ENCODE measurements at regions not wholly inside any gene's neighbourhood (a gene's known extent, or its start where the extent isn't known, plus 50 kb on each side); places are given as distances from the start of the nearest gene placed in this dataset.

DNA sequence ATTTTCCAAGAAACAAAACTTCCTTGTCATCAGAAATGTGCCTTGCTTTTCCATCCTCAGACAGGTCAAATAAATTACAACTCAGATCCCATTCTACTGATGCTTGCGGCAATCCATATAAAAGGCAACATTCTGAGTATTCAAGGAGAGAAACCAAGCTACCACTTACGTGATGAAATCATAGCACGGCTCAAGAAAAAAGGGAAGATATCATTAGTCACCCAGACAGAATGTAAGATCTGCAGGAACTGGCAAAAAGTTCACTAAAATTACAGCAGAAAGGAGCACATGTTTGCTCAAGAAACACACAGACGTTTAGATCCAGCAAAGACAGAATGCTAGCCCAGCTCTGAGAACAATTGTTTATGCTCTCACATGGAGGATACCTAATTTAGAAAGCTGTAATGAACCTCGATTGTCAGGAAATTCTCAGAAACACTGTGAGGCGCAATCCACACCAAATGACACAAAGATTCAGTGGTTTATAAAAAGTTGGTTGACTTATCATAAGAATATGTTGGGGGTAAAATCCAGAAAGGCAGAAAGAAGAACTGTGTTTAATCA lies 304.2 kb downstream of the ADGRG6 start:
- H3K4me3 ChIP-seq, result no peak overlapping the region
- DNase-seq (ENCODE audit: low spot score), result no peak
- H3K27ac ChIP-seq, result no peak overlapping the region
- TF ChIP-seq, protein P1, sequence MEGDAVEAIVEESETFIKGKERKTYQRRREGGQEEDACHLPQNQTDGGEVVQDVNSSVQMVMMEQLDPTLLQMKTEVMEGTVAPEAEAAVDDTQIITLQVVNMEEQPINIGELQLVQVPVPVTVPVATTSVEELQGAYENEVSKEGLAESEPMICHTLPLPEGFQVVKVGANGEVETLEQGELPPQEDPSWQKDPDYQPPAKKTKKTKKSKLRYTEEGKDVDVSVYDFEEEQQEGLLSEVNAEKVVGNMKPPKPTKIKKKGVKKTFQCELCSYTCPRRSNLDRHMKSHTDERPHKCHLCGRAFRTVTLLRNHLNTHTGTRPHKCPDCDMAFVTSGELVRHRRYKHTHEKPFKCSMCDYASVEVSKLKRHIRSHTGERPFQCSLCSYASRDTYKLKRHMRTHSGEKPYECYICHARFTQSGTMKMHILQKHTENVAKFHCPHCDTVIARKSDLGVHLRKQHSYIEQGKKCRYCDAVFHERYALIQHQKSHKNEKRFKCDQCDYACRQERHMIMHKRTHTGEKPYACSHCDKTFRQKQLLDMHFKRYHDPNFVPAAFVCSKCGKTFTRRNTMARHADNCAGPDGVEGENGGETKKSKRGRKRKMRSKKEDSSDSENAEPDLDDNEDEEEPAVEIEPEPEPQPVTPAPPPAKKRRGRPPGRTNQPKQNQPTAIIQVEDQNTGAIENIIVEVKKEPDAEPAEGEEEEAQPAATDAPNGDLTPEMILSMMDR (IDR thresholded peaks at IDR 0.05), result no peak

GRCh38 chr6:142612956-142613355 lies 311.1 kb downstream of the ADGRG6 start:
- H3K4me3 ChIP-seq, result no peak overlapping the region
- TF ChIP-seq, protein P1 (IDR thresholded peaks at IDR 0.05), result no peak
- no peak for DNase-seq (ENCODE audit: low spot score)
- no peak overlapping the region for H3K27ac ChIP-seq

- no peak for DNase-seq (ENCODE audit: low spot score)
These were observed 312.2 kb downstream of the ADGRG6 start for GRCh38 chr6:142613981-142614380.

GRCh38 chr6:142617158-142617557 lies 315.4 kb downstream of the ADGRG6 start:
- TF ChIP-seq, protein P1 (IDR thresholded peaks at IDR 0.05), result no peak
- no peak for DNase-seq (ENCODE audit: low spot score)
- Histone ChIP-seq H3K4me3 (no peak overlapping the region), H3K27ac (no peak overlapping the region)

More at GRCh38 chr6:142613981-142614380, 312.2 kb downstream of the ADGRG6 start:
- TF ChIP-seq, protein P1 (IDR thresholded peaks at IDR 0.05), result no peak
- no peak overlapping the region for H3K4me3 ChIP-seq
- H3K27ac ChIP-seq, result no peak overlapping the region

- TF ChIP-seq, protein P1 (IDR thresholded peaks at IDR 0.05), result no peak
- Histone ChIP-seq H3K4me3 (no peak overlapping the region), H3K27ac (no peak overlapping the region)
- DNase-seq (ENCODE audit: low spot score), result no peak
These were observed 320.0 kb downstream of the ADGRG6 start for GRCh38 chr6:142621822-142622221.

- TF ChIP-seq, protein P1 (IDR thresholded peaks at IDR 0.05), result no peak
- Histone ChIP-seq H3K27ac (no peak overlapping the region), H3K4me3 (no peak overlapping the region)
- no peak for DNase-seq (ENCODE audit: low spot score)
These were observed 319.8 kb downstream of the HIVEP2 start for GRCh38 chr6:142624978-142625715.

DNA sequence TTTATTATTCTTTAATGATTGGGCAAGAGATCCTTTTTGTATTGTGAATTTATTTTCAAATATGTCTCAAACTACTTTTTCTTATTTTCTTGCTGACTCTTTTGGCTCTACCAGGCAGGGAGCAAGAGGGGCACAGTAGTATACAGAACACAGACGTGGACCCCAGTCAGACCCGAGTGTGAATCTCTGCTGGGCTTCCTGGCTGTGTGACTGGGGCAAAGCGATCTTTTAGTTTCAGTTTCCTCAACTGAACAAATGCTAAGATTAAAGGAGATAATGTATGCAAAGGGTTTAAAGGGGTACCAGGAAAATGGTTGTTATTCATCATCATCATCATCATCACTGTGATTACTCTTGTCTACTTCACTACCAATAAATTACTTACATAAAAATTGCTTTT lies 317.5 kb downstream of the HIVEP2 start:
- Histone ChIP-seq H3K4me3 (no peak overlapping the region), H3K27ac (no peak overlapping the region)
- DNase-seq (ENCODE audit: low spot score), result no peak
- TF ChIP-seq, protein P1 (IDR thresholded peaks at IDR 0.05), result no peak
